ENCODE measurements at regions not wholly inside any gene's neighbourhood (a gene's known extent, or its start where the extent isn't known, plus 50 kb on each side); places are given as distances from the start of the nearest gene placed in this dataset.

- Histone ChIP-seq H3K27me3 (ENCODE audit: insufficient read depth, low read length) (no peaks in the 10 kb centered on the region), H4K20me1 (ENCODE audit: insufficient read depth, low read length) (no peaks in the 10 kb centered on the region), H3K79me2 (ENCODE audit: insufficient read depth, low read length) (no peaks in the 10 kb centered on the region), H3K9me3 (ENCODE audit: low read depth, low read length) (no peaks in the 10 kb centered on the region), H3K4me3 (ENCODE audit: insufficient read depth, low read length) (no peak overlapping the region), H3K27ac (ENCODE audit: low read depth, low read length) (no peak overlapping the region), H3K4me1 (ENCODE audit: insufficient read depth, low read length) (no peaks in the 10 kb centered on the region), H2AFZ (ENCODE audit: low read length) (no peak overlapping the region), H3K36me3 (ENCODE audit: insufficient read depth, low read length) (no peaks in the 10 kb centered on the region), H3K4me2 (ENCODE audit: insufficient read depth, low read length) (no peak overlapping the region)
- TF ChIP-seq CTCF (IDR thresholded peaks at IDR 0.05; ENCODE audit: extremely low read depth, low read depth, low read length), result no peak
- DNase-seq (ENCODE audit: insufficient read length, low spot score, missing footprints), result no peak
These were observed 246.7 kb upstream of the AFDN start for GRCh38 chr6:167579806-167580618.

- no peak overlapping the region for H3K27ac ChIP-seq (ENCODE audit: low read depth, low read length)
- no peaks in the 10 kb centered on the region for H3K36me3 ChIP-seq (ENCODE audit: insufficient read depth, low read length)
- H3K4me3 ChIP-seq (ENCODE audit: insufficient read depth, low read length), result no peak overlapping the region
- H3K9me3 ChIP-seq (ENCODE audit: low read depth, low read length), result no peaks in the 10 kb centered on the region
- TF ChIP-seq CTCF (IDR thresholded peaks at IDR 0.05; ENCODE audit: extremely low read depth, low read depth, low read length), result no peak
- H2AFZ ChIP-seq (ENCODE audit: low read length), result no peak overlapping the region
- H3K79me2 ChIP-seq (ENCODE audit: insufficient read depth, low read length), result no peaks in the 10 kb centered on the region
- no peaks in the 10 kb centered on the region for H4K20me1 ChIP-seq (ENCODE audit: insufficient read depth, low read length)
- H3K4me2 ChIP-seq (ENCODE audit: insufficient read depth, low read length), result no peak overlapping the region
- no peak for DNase-seq (ENCODE audit: insufficient read length, low spot score, missing footprints)
- H3K27me3 ChIP-seq (ENCODE audit: insufficient read depth, low read length), result no peaks in the 10 kb centered on the region
- no peaks in the 10 kb centered on the region for H3K4me1 ChIP-seq (ENCODE audit: insufficient read depth, low read length)
These were observed 246.1 kb upstream of the AFDN start for GRCh38 chr6:167580619-167580911.

- Histone ChIP-seq H2AFZ (ENCODE audit: low read length) (no peak overlapping the region), H3K79me2 (ENCODE audit: insufficient read depth, low read length) (no peaks in the 10 kb centered on the region), H3K36me3 (ENCODE audit: insufficient read depth, low read length) (no peaks in the 10 kb centered on the region), H3K4me3 (ENCODE audit: insufficient read depth, low read length) (no peak overlapping the region), H3K9me3 (ENCODE audit: low read depth, low read length) (no peaks in the 10 kb centered on the region), H3K4me2 (ENCODE audit: insufficient read depth, low read length) (no peak overlapping the region), H4K20me1 (ENCODE audit: insufficient read depth, low read length) (no peaks in the 10 kb centered on the region), H3K27ac (ENCODE audit: low read depth, low read length) (no peak overlapping the region), H3K4me1 (ENCODE audit: insufficient read depth, low read length) (no peaks in the 10 kb centered on the region), H3K27me3 (ENCODE audit: insufficient read depth, low read length) (no peaks in the 10 kb centered on the region)
- no peak for DNase-seq (ENCODE audit: insufficient read length, low spot score, missing footprints)
- TF ChIP-seq CTCF (IDR thresholded peaks at IDR 0.05; ENCODE audit: extremely low read depth, low read depth, low read length), result no peak
These were observed 245.1 kb upstream of the AFDN start for GRCh38 chr6:167581637-167582036.

- no peaks in the 10 kb centered on the region for H3K79me2 ChIP-seq (ENCODE audit: insufficient read depth, low read length)
- TF ChIP-seq CTCF (IDR thresholded peaks at IDR 0.05; ENCODE audit: extremely low read depth, low read depth, low read length), result no peak
- H4K20me1 ChIP-seq (ENCODE audit: insufficient read depth, low read length), result no peaks in the 10 kb centered on the region
- H3K36me3 ChIP-seq (ENCODE audit: insufficient read depth, low read length), result no peaks in the 10 kb centered on the region
- H3K9me3 ChIP-seq (ENCODE audit: low read depth, low read length), result no peaks in the 10 kb centered on the region
- H3K27me3 ChIP-seq (ENCODE audit: insufficient read depth, low read length), result no peaks in the 10 kb centered on the region
- no peak for DNase-seq (ENCODE audit: insufficient read length, low spot score, missing footprints)
- H3K4me1 ChIP-seq (ENCODE audit: insufficient read depth, low read length), result no peaks in the 10 kb centered on the region
- H2AFZ ChIP-seq (ENCODE audit: low read length), result no peak overlapping the region
- H3K4me3 ChIP-seq (ENCODE audit: insufficient read depth, low read length), result no peak overlapping the region
- no peak overlapping the region for H3K27ac ChIP-seq (ENCODE audit: low read depth, low read length)
- H3K4me2 ChIP-seq (ENCODE audit: insufficient read depth, low read length), result no peak overlapping the region
These were observed 243.3 kb upstream of the AFDN start for GRCh38 chr6:167583412-167583811.

Measured in osteoblast (primary cell).